ENCODE measurements at regions not wholly inside any gene's neighbourhood (a gene's known extent, or its start where the extent isn't known, plus 50 kb on each side); places are given as distances from the start of the nearest gene placed in this dataset.

GRCh38 chr18:56374007-56374655 lies 264.3 kb downstream of the TXNL1 start:
- ATAC-seq (no peak), DNase-seq (ENCODE audit: low spot score) (no peak)
- Mint-ChIP-seq H3K4me3 (no peak overlapping the region), H3K27ac (no peak overlapping the region), H3K4me1 (ENCODE audit: low read depth in 2 of 2) (no peaks in the 10 kb centered on the region), H3K9me3 (peaks cover 6% of the 10 kb centered on the region), H3K27me3 (peaks cover 3 to 6% of the 10 kb centered on the region in 2 donors), H3K36me3 (no peaks in the 10 kb centered on the region)

GRCh38 chr18:56373601-56374000 lies 264.8 kb downstream of the TXNL1 start:
- Mint-ChIP-seq H3K36me3 (no peaks in the 10 kb centered on the region), H3K27ac (no peak overlapping the region), H3K27me3 (peaks cover 3 to 6% of the 10 kb centered on the region in 2 donors), H3K4me1 (ENCODE audit: low read depth in 2 of 2) (no peaks in the 10 kb centered on the region), H3K9me3 (peaks cover 6% of the 10 kb centered on the region), H3K4me3 (no peak overlapping the region)
- DNase-seq (ENCODE audit: low spot score) (no peak), ATAC-seq (no peak)

GRCh38 chr18:56368066-56368465 lies 270.3 kb downstream of the TXNL1 start:
- Mint-ChIP-seq H3K9me3 (peaks cover 12% of the 10 kb centered on the region), H3K4me3 (no peak overlapping the region), H3K36me3 (no peaks in the 10 kb centered on the region), H3K4me1 (ENCODE audit: low read depth in 2 of 2) (no peaks in the 10 kb centered on the region), H3K27ac (no peak overlapping the region), H3K27me3 (peaks cover 0 to 3% of the 10 kb centered on the region in 2 donors)
- no peak for DNase-seq (ENCODE audit: low spot score)
- no peak for ATAC-seq

- peaks cover 0 to 8% of the 10 kb centered on the region in 2 donors for H3K27me3 Mint-ChIP-seq
- no peak for DNase-seq (ENCODE audit: low spot score)
- no peak for ATAC-seq
- no peak overlapping the region for H3K27ac Mint-ChIP-seq
- no peaks in the 10 kb centered on the region for H3K4me1 Mint-ChIP-seq (ENCODE audit: low read depth in 2 of 2)
- peaks cover 14% of the 10 kb centered on the region for H3K9me3 Mint-ChIP-seq
- no peak overlapping the region for H3K4me3 Mint-ChIP-seq
- peaks cover 4% of the 10 kb centered on the region for H3K36me3 Mint-ChIP-seq
Observed at GRCh38 chr18:56358608-56359280, 279.6 kb downstream of the TXNL1 start.

GRCh38 chr18:56353663-56354260 lies 284.6 kb downstream of the TXNL1 start:
- H3K27me3 Mint-ChIP-seq = peaks cover 0 to 8% of the 10 kb centered on the region in 2 donors
- peaks cover 9% of the 10 kb centered on the region for H3K9me3 Mint-ChIP-seq
- no peak overlapping the region for H3K4me3 Mint-ChIP-seq
- ATAC-seq (no peak), DNase-seq (ENCODE audit: low spot score) (no peak)
- H3K36me3 Mint-ChIP-seq = no peaks in the 10 kb centered on the region
- no peaks in the 10 kb centered on the region for H3K4me1 Mint-ChIP-seq (ENCODE audit: low read depth in 2 of 2)
- H3K27ac Mint-ChIP-seq = no peak overlapping the region

- Mint-ChIP-seq H3K4me1 (ENCODE audit: low read depth in 2 of 2) (no peaks in the 10 kb centered on the region), H3K27me3 (peaks cover 0 to 8% of the 10 kb centered on the region in 2 donors), H3K9me3 (peaks cover 9% of the 10 kb centered on the region), H3K27ac (no peak overlapping the region), H3K4me3 (no peak overlapping the region), H3K36me3 (no peaks in the 10 kb centered on the region)
- DNase-seq (ENCODE audit: low spot score) = no peak
- no peak for ATAC-seq
Observed at GRCh38 chr18:56351911-56352500, 286.4 kb downstream of the TXNL1 start.

- Mint-ChIP-seq H3K4me3 (no peak overlapping the region), H3K9me3 (peaks cover 14% of the 10 kb centered on the region), H3K27me3 (no peaks in the 10 kb centered on the region), H3K4me1 (ENCODE audit: low read depth in 2 of 2) (no peaks in the 10 kb centered on the region), H3K27ac (no peak overlapping the region), H3K36me3 (no peaks in the 10 kb centered on the region)
- ATAC-seq = no peak
- no peak for DNase-seq (ENCODE audit: low spot score)
Observed at GRCh38 chr18:56337507-56337906, 300.9 kb downstream of the TXNL1 start.

GRCh38 chr18:56333839-56334238 lies 304.6 kb downstream of the TXNL1 start:
- H3K4me1 Mint-ChIP-seq (ENCODE audit: low read depth in 2 of 2) = no peaks in the 10 kb centered on the region
- no peak overlapping the region for H3K27ac Mint-ChIP-seq
- no peaks in the 10 kb centered on the region for H3K36me3 Mint-ChIP-seq
- no peaks in the 10 kb centered on the region for H3K27me3 Mint-ChIP-seq
- no peak for DNase-seq (ENCODE audit: low spot score)
- H3K4me3 Mint-ChIP-seq = no peak overlapping the region
- peaks cover 6% of the 10 kb centered on the region for H3K9me3 Mint-ChIP-seq
- ATAC-seq = no peak

GRCh38 chr18:56333146-56333545 lies 305.2 kb downstream of the TXNL1 start:
- peaks cover 3% of the 10 kb centered on the region for H3K9me3 Mint-ChIP-seq
- no peak for DNase-seq (ENCODE audit: low spot score)
- H3K27ac Mint-ChIP-seq = no peak overlapping the region
- no peak overlapping the region for H3K4me3 Mint-ChIP-seq
- no peak for ATAC-seq
- H3K36me3 Mint-ChIP-seq = no peaks in the 10 kb centered on the region
- H3K4me1 Mint-ChIP-seq (ENCODE audit: low read depth in 2 of 2) = no peaks in the 10 kb centered on the region
- H3K27me3 Mint-ChIP-seq = no peaks in the 10 kb centered on the region

- no peaks in the 10 kb centered on the region for H3K36me3 Mint-ChIP-seq
- peaks cover 3% of the 10 kb centered on the region for H3K9me3 Mint-ChIP-seq
- H3K4me1 Mint-ChIP-seq (ENCODE audit: low read depth in 2 of 2) = no peaks in the 10 kb centered on the region
- no peak for ATAC-seq
- no peak overlapping the region for H3K4me3 Mint-ChIP-seq
- H3K27me3 Mint-ChIP-seq = no peaks in the 10 kb centered on the region
- no peak for DNase-seq (ENCODE audit: low spot score)
- no peak overlapping the region for H3K27ac Mint-ChIP-seq
Observed at GRCh38 chr18:56332371-56332770, 306.0 kb downstream of the TXNL1 start.

- Mint-ChIP-seq H3K4me1 (ENCODE audit: low read depth in 2 of 2) (no peaks in the 10 kb centered on the region), H3K27ac (no peak overlapping the region), H3K9me3 (peaks cover 3% of the 10 kb centered on the region), H3K27me3 (no peaks in the 10 kb centered on the region), H3K4me3 (no peak overlapping the region), H3K36me3 (no peaks in the 10 kb centered on the region)
- DNase-seq (ENCODE audit: low spot score) (no peak), ATAC-seq (no peak)
Observed at GRCh38 chr18:56330366-56331110, 307.9 kb downstream of the TXNL1 start.

GRCh38 chr18:56329536-56329935 lies 308.9 kb downstream of the TXNL1 start:
- ATAC-seq (no peak), DNase-seq (ENCODE audit: low spot score) (no peak)
- Mint-ChIP-seq H3K27me3 (no peaks in the 10 kb centered on the region), H3K27ac (no peak overlapping the region), H3K4me3 (no peak overlapping the region), H3K36me3 (no peaks in the 10 kb centered on the region), H3K9me3 (peaks cover 3% of the 10 kb centered on the region), H3K4me1 (ENCODE audit: low read depth in 2 of 2) (no peaks in the 10 kb centered on the region)

- Mint-ChIP-seq H3K27ac (no peak overlapping the region), H3K36me3 (no peaks in the 10 kb centered on the region), H3K9me3 (peaks cover 3% of the 10 kb centered on the region), H3K4me1 (ENCODE audit: low read depth in 2 of 2) (no peaks in the 10 kb centered on the region), H3K27me3 (no peaks in the 10 kb centered on the region), H3K4me3 (no peak overlapping the region)
- no peak for DNase-seq (ENCODE audit: low spot score)
- no peak for ATAC-seq
Observed at GRCh38 chr18:56327191-56327885, 311.1 kb downstream of the TXNL1 start.
